ENCODE measurements at regions not wholly inside any gene's neighbourhood (a gene's known extent, or its start where the extent isn't known, plus 50 kb on each side); places are given as distances from the start of the nearest gene placed in this dataset.

- Mint-ChIP-seq H3K9me3 (ENCODE audit: low read depth) (no peaks in the 10 kb centered on the region), H3K4me1 (ENCODE audit: low read depth) (no peaks in the 10 kb centered on the region), H3K27ac (ENCODE audit: unreplicated experiment) (no peak overlapping the region), H3K36me3 (ENCODE audit: low read depth) (no peaks in the 10 kb centered on the region), H3K4me3 (ENCODE audit: unreplicated experiment) (no peak overlapping the region), H3K27me3 (ENCODE audit: low read depth) (peaks cover 20% of the 10 kb centered on the region)
- no peak for TF ChIP-seq CTCF (IDR thresholded peaks at IDR 0.05)
- no peak for DNase-seq (ENCODE audit: low spot score)
Measured at GRCh38 chr5:120035815-120036577, 406.6 kb downstream of the FAM170A start.

GRCh38 chr5:120037451-120037850 lies 408.1 kb downstream of the FAM170A start:
- Mint-ChIP-seq H3K4me1 (ENCODE audit: low read depth) (no peaks in the 10 kb centered on the region), H3K36me3 (ENCODE audit: low read depth) (no peaks in the 10 kb centered on the region), H3K27me3 (ENCODE audit: low read depth) (peaks cover 22% of the 10 kb centered on the region), H3K9me3 (ENCODE audit: low read depth) (no peaks in the 10 kb centered on the region), H3K27ac (ENCODE audit: unreplicated experiment) (no peak overlapping the region), H3K4me3 (ENCODE audit: unreplicated experiment) (no peak overlapping the region)
- TF ChIP-seq CTCF (IDR thresholded peaks at IDR 0.05), result no peak
- DNase-seq (ENCODE audit: low spot score), result no peak

GRCh38 chr5:120039111-120039510 lies 409.8 kb downstream of the FAM170A start:
- Mint-ChIP-seq H3K27ac (ENCODE audit: unreplicated experiment) (no peak overlapping the region), H3K4me1 (ENCODE audit: low read depth) (no peaks in the 10 kb centered on the region), H3K27me3 (ENCODE audit: low read depth) (peaks cover 27% of the 10 kb centered on the region), H3K9me3 (ENCODE audit: low read depth) (no peaks in the 10 kb centered on the region), H3K4me3 (ENCODE audit: unreplicated experiment) (no peak overlapping the region), H3K36me3 (ENCODE audit: low read depth) (no peaks in the 10 kb centered on the region)
- no peak for TF ChIP-seq CTCF (IDR thresholded peaks at IDR 0.05)
- DNase-seq (ENCODE audit: low spot score), result no peak

GRCh38 chr5:120043431-120043830 lies 414.1 kb downstream of the FAM170A start:
- TF ChIP-seq CTCF (IDR thresholded peaks at IDR 0.05), result no peak
- no peaks in the 10 kb centered on the region for H3K4me1 Mint-ChIP-seq (ENCODE audit: low read depth)
- DNase-seq (ENCODE audit: low spot score), result no peak
- peaks cover 29% of the 10 kb centered on the region for H3K27me3 Mint-ChIP-seq (ENCODE audit: low read depth)
- H3K9me3 Mint-ChIP-seq (ENCODE audit: low read depth), result no peaks in the 10 kb centered on the region
- H3K27ac Mint-ChIP-seq (ENCODE audit: unreplicated experiment), result no peak overlapping the region
- H3K4me3 Mint-ChIP-seq (ENCODE audit: unreplicated experiment), result no peak overlapping the region
- H3K36me3 Mint-ChIP-seq (ENCODE audit: low read depth), result no peaks in the 10 kb centered on the region

- Mint-ChIP-seq H3K27me3 (ENCODE audit: low read depth) (peaks cover 6% of the 10 kb centered on the region), H3K9me3 (ENCODE audit: low read depth) (no peaks in the 10 kb centered on the region), H3K4me1 (ENCODE audit: low read depth) (peaks cover 12% of the 10 kb centered on the region), H3K27ac (ENCODE audit: unreplicated experiment) (no peak overlapping the region), H3K36me3 (ENCODE audit: low read depth) (no peaks in the 10 kb centered on the region), H3K4me3 (ENCODE audit: unreplicated experiment) (no peak overlapping the region)
- DNase-seq (ENCODE audit: low spot score), result no peak
- TF ChIP-seq CTCF (IDR thresholded peaks at IDR 0.05), result no peak
Measured at GRCh38 chr5:120052916-120053828, 410.9 kb upstream of the PRR16 start.

Data from chondrocyte (in vitro differentiated cells).